ENCODE measurements at regions not wholly inside any gene's neighbourhood (a gene's known extent, or its start where the extent isn't known, plus 50 kb on each side); places are given as distances from the start of the nearest gene placed in this dataset.

DNA sequence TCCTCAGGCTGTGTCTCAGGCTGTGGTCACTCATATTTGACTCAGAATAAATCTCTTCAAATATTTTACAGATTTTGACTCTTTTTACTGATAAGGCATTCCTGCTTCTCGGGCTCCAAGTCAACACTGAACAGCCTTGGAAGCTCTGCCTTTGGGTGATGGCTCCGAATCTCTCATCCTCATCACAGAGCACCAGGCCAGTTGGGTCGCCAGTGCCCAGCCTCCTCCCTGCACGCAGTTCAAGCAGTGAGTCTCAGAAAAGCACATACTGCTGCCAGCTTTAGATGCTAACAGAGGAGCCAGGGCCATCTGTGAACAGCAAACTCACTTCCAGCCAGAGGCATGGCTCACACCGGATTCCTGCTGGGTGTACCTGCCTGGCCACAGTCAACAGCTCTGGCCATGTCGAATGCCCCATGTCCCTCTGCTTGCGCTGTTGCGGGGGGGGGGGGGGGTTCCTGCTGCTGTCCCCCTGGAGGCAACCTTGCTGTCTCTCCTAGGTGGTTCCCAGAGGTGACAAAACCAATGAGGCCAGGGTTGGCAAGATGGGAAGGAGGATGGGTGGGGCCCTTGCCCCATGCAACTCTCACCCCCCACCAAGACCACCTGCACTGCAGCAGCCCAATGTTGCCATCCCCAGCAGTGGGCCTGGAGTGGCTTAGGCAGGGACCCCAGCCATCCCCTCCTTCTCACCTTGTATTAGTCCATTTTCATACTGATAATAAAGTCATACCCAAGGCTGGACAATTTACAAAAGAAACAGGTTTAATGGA, 248.8 kb downstream of the ERMARD start:
- TF ChIP-seq EZH2 (IDR thresholded peaks at IDR 0.05; ENCODE audit: insufficient read depth, low read length): no peak
- no peak for TF ChIP-seq CTCF (IDR thresholded peaks at IDR 0.05; ENCODE audit: insufficient read depth, low read depth, low read length)
- Mint-ChIP-seq H3K36me3 (ENCODE audit: low read depth, unreplicated experiment) (peaks cover 2% of the 10 kb centered on the region), H3K9me3 (ENCODE audit: unreplicated experiment) (peaks cover 37% of the 10 kb centered on the region)

GRCh38 chr6:169999367-169999766, 247.9 kb downstream of the ERMARD start:
- Histone ChIP-seq H3K4me2 (ENCODE audit: low read length) (no peak overlapping the region), H3K27ac (ENCODE audit: low read depth, low read length) (no peak overlapping the region), H4K20me1 (ENCODE audit: insufficient read depth, low read length) (no peaks in the 10 kb centered on the region), H2AFZ (ENCODE audit: low read depth, low read length) (no peak overlapping the region), H3K36me3 (ENCODE audit: insufficient read depth, low read length) (no peaks in the 10 kb centered on the region), H3K27me3 (ENCODE audit: insufficient read depth, low read length) (no peaks in the 10 kb centered on the region), H3K9ac (ENCODE audit: low read length) (no peak overlapping the region), H3K79me2 (ENCODE audit: insufficient read depth, low read length) (no peaks in the 10 kb centered on the region), H3K4me1 (ENCODE audit: insufficient read depth, low read length) (no peaks in the 10 kb centered on the region), H3K4me3 (ENCODE audit: insufficient read depth, low read depth, low read length) (no peak overlapping the region), H3K9me3 (ENCODE audit: insufficient read depth, low read depth, low read length) (no peaks in the 10 kb centered on the region)
- no peak overlapping the region for H3K4me3 Mint-ChIP-seq (ENCODE audit: unreplicated experiment)
- FAIRE-seq (no peak), DNase-seq (ENCODE audit: low read depth) (no peak)
- peaks cover 22% of the 10 kb centered on the region for H3K4me1 Mint-ChIP-seq (ENCODE audit: low read depth, unreplicated experiment)
- peak overlapping the region; percentile 59 for H3K27ac Mint-ChIP-seq (ENCODE audit: unreplicated experiment)
- no peak for TF ChIP-seq CTCF (IDR thresholded peaks at IDR 0.05; ENCODE audit: insufficient read depth, low read depth, low read length)
- TF ChIP-seq EZH2 (IDR thresholded peaks at IDR 0.05; ENCODE audit: insufficient read depth, low read length): no peak
- H3K9me3 Mint-ChIP-seq (ENCODE audit: unreplicated experiment): peaks cover 33% of the 10 kb centered on the region
- H3K36me3 Mint-ChIP-seq (ENCODE audit: low read depth, unreplicated experiment): peaks cover 2% of the 10 kb centered on the region
- peaks cover 4% of the 10 kb centered on the region for H3K27me3 Mint-ChIP-seq (ENCODE audit: low read depth, unreplicated experiment)

More for the DNA sequence above, 248.8 kb downstream of the ERMARD start:
- Histone ChIP-seq H3K9ac (ENCODE audit: low read length) (no peak overlapping the region), H3K79me2 (ENCODE audit: insufficient read depth, low read length) (no peaks in the 10 kb centered on the region), H3K9me3 (ENCODE audit: insufficient read depth, low read depth, low read length) (peaks cover 4% of the 10 kb centered on the region), H3K4me3 (ENCODE audit: insufficient read depth, low read depth, low read length) (no peak overlapping the region), H3K27me3 (ENCODE audit: insufficient read depth, low read length) (no peaks in the 10 kb centered on the region), H3K4me2 (ENCODE audit: low read length) (no peak overlapping the region), H2AFZ (ENCODE audit: low read depth, low read length) (no peak overlapping the region), H4K20me1 (ENCODE audit: insufficient read depth, low read length) (no peaks in the 10 kb centered on the region), H3K36me3 (ENCODE audit: insufficient read depth, low read length) (no peaks in the 10 kb centered on the region), H3K4me1 (ENCODE audit: insufficient read depth, low read length) (no peaks in the 10 kb centered on the region), H3K27ac (ENCODE audit: low read depth, low read length) (no peak overlapping the region)
- H3K4me1 Mint-ChIP-seq (ENCODE audit: low read depth, unreplicated experiment): peaks cover 22% of the 10 kb centered on the region
- no peak overlapping the region for H3K4me3 Mint-ChIP-seq (ENCODE audit: unreplicated experiment)
- no peaks in the 10 kb centered on the region for H3K27me3 Mint-ChIP-seq (ENCODE audit: low read depth, unreplicated experiment)
- no peak for DNase-seq (ENCODE audit: low read depth)
- no peak overlapping the region for H3K27ac Mint-ChIP-seq (ENCODE audit: unreplicated experiment)
- FAIRE-seq: no peak

DNA sequence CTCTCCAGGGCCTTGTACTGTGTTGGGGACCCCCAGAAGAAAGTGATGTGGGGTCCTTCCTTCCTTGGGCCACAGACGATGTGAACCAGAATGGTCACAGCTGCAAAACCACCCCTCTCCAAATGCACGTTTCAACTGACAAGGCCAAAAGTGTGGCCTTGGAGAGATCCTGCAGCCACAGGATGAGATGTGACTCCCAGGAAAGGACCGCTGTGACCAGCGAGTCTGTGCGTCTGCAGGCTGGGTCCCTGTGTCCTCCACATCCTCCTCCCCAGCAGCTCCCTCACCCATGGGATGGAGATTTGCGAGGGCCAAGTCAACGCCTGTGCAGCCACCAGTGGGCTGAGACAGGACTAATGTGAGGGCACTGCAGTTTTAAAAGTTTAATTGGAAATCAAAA, 247.0 kb downstream of the ERMARD start:
- no peak overlapping the region for H3K4me3 ChIP-seq (ENCODE audit: insufficient read depth, low read depth, low read length)
- Mint-ChIP-seq H3K27me3 (ENCODE audit: low read depth, unreplicated experiment) (peaks cover 6% of the 10 kb centered on the region), H3K4me1 (ENCODE audit: low read depth, unreplicated experiment) (peaks cover 22% of the 10 kb centered on the region), H3K9me3 (ENCODE audit: unreplicated experiment) (peaks cover 25% of the 10 kb centered on the region), H3K27ac (ENCODE audit: unreplicated experiment) (peak overlapping the region; percentile 59), H3K36me3 (ENCODE audit: low read depth, unreplicated experiment) (peaks cover 2% of the 10 kb centered on the region), H3K4me3 (ENCODE audit: unreplicated experiment) (no peak overlapping the region)
- no peak for FAIRE-seq
- no peak overlapping the region for H3K9ac ChIP-seq (ENCODE audit: low read length)
- H3K79me2 ChIP-seq (ENCODE audit: insufficient read depth, low read length): no peaks in the 10 kb centered on the region
- DNase-seq (ENCODE audit: low read depth): no peak
- H2AFZ ChIP-seq (ENCODE audit: low read depth, low read length): no peak overlapping the region
- H3K4me2 ChIP-seq (ENCODE audit: low read length): no peak overlapping the region
- TF ChIP-seq CTCF (IDR thresholded peaks at IDR 0.05; ENCODE audit: insufficient read depth, low read depth, low read length) (no peak), EZH2 (IDR thresholded peaks at IDR 0.05; ENCODE audit: insufficient read depth, low read length) (no peak)
- H3K4me1 ChIP-seq (ENCODE audit: insufficient read depth, low read length): no peaks in the 10 kb centered on the region
- no peaks in the 10 kb centered on the region for H4K20me1 ChIP-seq (ENCODE audit: insufficient read depth, low read length)
- no peaks in the 10 kb centered on the region for H3K27me3 ChIP-seq (ENCODE audit: insufficient read depth, low read length)
- H3K27ac ChIP-seq (ENCODE audit: low read depth, low read length): no peak overlapping the region
- H3K9me3 ChIP-seq (ENCODE audit: insufficient read depth, low read depth, low read length): no peaks in the 10 kb centered on the region
- H3K36me3 ChIP-seq (ENCODE audit: insufficient read depth, low read length): no peaks in the 10 kb centered on the region

Measured in astrocyte (in vitro differentiated cells and primary cell).